GM06990 (cell line): ENCODE measurements at regions not wholly inside any gene's neighbourhood (a gene's known extent, or its start where the extent isn't known, plus 50 kb on each side); places are given as distances from the start of the nearest gene placed in this dataset.
"Not testable (repeated sequence)": the region's sequence is repeated elsewhere in the genome, so short reads cannot be mapped to it uniquely, and the experiment has no call there.

ENCODE experiments used
- DNase-seq: peaks from one replicate; pipeline ENCODE4 v3.0.0-alpha.2; 2011; ENCODE audit not compliant: insufficient read length; ENCODE audit errors: extremely low read depth
- H3K27me3 ChIP-seq: replicated peaks from 2 replicates; pipeline ENCODE4 v1.6.0; 2011; ENCODE audit warnings: low read length; ENCODE audit not compliant: control insufficient read depth, insufficient read depth
- H3K36me3 ChIP-seq: 2 replicates; pipeline ENCODE4 v1.5.1; 2011; ENCODE audit warnings: low read length; ENCODE audit not compliant: control insufficient read depth, insufficient read depth
- H3K4me3 ChIP-seq: replicated peaks from 2 replicates; pipeline ENCODE4 v1.5.1; 2011; ENCODE audit warnings: low read depth, mild to moderate bottlenecking, control low read depth, low read length
- TF ChIP-seq, protein P1 (sequence below): IDR thresholded peaks from 2 replicates; pipeline ENCODE4 v1.5.1; 2011; ENCODE audit warnings: low read length, control low read depth, mild to moderate bottlenecking, inconsistent platforms; ENCODE audit not compliant: insufficient read depth, poor library complexity, severe bottlenecking

DNA sequence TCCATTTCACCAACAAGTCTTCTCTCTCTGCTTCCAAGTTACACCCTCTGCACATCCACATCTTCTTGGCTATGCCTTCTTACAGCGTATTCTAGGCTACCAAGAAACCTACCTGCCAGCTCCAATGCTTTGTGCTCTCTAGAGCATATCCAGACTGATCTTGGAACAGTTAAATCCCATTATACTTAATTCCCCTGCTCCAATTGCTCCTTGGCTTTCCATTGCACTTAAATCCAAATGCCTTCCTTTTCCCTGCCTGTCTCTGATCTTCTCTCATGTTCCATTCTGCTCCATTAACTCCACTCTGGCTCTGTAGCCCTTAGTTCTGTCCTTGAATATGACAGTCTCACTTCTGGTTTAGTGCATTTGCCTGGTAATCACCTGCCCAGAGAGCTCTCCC is 322.4 kb downstream of the LRRC70 start:
- Histone ChIP-seq H3K27me3 (no peaks in the 10 kb centered on the region), H3K36me3 (no peaks in the 10 kb centered on the region), H3K4me3 (no peak overlapping the region)
- DNase-seq, result no peak
- TF ChIP-seq, protein P1, sequence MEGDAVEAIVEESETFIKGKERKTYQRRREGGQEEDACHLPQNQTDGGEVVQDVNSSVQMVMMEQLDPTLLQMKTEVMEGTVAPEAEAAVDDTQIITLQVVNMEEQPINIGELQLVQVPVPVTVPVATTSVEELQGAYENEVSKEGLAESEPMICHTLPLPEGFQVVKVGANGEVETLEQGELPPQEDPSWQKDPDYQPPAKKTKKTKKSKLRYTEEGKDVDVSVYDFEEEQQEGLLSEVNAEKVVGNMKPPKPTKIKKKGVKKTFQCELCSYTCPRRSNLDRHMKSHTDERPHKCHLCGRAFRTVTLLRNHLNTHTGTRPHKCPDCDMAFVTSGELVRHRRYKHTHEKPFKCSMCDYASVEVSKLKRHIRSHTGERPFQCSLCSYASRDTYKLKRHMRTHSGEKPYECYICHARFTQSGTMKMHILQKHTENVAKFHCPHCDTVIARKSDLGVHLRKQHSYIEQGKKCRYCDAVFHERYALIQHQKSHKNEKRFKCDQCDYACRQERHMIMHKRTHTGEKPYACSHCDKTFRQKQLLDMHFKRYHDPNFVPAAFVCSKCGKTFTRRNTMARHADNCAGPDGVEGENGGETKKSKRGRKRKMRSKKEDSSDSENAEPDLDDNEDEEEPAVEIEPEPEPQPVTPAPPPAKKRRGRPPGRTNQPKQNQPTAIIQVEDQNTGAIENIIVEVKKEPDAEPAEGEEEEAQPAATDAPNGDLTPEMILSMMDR, result no peak

DNA sequence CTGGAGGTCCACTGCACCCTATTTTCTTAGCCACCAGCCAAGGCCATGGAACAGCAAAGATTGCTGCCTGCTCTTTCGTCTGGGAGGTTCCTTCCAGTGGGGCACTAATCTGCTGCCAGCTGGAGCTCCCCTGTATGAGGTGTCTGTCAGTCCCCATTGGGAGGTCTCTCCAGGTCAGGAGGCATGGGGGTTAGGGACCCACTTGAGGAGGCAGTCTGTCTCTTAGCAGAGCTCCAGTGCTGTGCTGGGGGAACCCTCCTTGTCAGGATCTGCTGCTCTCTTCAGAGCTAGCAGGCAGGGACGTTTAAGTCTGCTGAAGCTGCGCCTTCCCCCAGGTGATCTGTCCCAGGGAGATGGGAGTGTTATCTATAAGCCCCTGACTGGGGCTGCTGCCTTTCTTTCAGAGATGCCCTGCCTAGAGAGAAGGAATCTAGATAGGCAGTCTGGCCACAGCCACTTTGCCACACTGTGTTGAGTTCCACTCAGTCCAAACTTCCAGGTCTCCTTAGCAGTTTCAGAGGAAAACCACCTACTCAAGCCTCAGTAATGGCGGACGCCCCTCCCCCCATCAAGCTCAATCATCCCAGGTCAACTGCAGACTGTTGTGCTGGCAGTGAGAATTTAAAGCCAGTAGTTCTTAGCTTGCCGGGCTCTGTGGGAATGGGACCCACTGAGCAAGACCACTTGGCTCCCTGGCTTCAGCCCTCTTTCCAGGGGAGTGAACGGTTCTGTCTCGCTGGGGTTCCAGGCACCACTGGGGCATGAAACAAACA is 317.7 kb downstream of the LRRC70 start:
- Histone ChIP-seq H3K36me3 (no peaks in the 10 kb centered on the region), H3K27me3 (no peaks in the 10 kb centered on the region), H3K4me3 (no peak overlapping the region)
- no peak for DNase-seq
- TF ChIP-seq, protein P1, result no peak

DNA sequence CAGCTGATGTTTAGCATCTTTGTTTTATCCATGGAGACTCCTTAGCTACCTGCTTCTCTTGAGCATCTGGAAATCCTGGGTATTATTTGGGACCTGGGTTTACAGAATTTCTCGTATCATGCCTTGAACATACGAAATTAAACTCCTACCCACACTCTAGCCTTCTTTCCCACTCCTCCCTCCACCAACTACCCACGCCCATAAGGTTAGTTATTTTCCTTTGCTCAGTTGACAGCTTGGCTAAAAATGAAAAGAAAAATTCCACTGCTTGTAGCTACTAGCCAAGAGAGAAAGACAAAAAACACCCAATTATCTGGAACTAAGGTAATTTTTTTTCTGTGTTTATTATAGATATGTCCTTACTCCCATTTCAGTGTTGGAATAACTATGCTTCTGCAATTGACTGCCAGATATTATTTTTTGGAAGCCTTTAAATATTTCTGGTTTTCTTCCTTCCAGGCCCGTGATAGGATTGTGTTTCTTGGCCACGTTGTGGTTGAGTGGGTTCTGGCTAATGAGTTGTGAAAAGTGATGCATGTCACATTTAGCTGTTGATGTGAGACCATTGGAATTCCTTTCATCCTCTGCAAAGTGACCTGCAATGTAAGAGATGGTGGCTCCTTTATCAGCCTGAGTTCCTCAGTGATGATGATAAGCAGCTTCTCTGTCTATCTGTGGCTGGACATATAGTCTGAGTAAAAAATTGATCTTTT is 308.1 kb downstream of the LRRC70 start:
- TF ChIP-seq, protein P1, result no peak
- DNase-seq, result no peak
- no peaks in the 10 kb centered on the region for H3K36me3 ChIP-seq
- no peaks in the 10 kb centered on the region for H3K27me3 ChIP-seq
- no peak overlapping the region for H3K4me3 ChIP-seq

DNA sequence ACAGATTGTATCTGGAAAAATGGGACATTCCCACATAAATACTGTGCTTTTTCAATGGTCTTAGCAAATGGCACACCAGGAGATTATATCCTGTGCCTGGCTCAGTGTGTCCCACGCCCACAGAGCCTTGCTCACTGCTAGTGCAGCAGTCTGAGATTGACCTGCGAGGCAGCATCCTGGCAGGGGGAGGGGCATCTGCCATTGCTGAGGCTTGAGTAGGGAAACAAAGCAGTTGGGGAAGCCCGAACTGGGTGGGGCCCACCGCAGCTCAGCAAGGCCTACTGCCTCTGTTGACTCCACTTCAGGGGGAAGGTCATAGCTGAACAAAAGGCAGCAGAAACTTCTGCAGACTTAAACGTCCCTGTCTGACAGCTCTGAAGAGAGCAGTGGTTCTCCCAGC is 258.7 kb downstream of the LRRC70 start:
- H3K4me3 ChIP-seq, DNase-seq, H3K36me3 ChIP-seq: not testable (repeated sequence)

DNA sequence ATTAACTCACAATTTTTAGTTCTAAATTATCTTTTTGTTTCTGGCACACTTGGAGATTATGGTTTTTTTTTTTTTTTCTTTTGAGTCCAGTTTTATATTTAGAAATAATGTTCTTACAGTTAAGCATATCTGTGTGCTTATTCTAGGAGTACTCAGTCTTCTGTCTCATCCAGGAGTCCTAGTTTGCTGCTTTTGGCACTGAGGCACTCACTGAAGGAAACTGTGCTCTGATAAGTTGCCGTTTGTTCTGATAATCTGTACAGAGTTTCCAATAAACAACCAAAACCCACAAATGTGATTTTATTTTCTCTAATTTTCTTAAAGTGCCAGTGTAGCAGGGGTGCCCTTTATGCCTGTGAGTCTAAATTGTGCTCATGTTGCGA is 251.0 kb downstream of the LRRC70 start:
- Histone ChIP-seq H3K4me3 (no peak overlapping the region), H3K27me3 (no peaks in the 10 kb centered on the region), H3K36me3 (no peaks in the 10 kb centered on the region)
- no peak for DNase-seq
- TF ChIP-seq, protein P1, result no peak

More for the DNA sequence above, 258.7 kb downstream of the LRRC70 start:
- H3K27me3 ChIP-seq, result not testable (repeated sequence)

DNA sequence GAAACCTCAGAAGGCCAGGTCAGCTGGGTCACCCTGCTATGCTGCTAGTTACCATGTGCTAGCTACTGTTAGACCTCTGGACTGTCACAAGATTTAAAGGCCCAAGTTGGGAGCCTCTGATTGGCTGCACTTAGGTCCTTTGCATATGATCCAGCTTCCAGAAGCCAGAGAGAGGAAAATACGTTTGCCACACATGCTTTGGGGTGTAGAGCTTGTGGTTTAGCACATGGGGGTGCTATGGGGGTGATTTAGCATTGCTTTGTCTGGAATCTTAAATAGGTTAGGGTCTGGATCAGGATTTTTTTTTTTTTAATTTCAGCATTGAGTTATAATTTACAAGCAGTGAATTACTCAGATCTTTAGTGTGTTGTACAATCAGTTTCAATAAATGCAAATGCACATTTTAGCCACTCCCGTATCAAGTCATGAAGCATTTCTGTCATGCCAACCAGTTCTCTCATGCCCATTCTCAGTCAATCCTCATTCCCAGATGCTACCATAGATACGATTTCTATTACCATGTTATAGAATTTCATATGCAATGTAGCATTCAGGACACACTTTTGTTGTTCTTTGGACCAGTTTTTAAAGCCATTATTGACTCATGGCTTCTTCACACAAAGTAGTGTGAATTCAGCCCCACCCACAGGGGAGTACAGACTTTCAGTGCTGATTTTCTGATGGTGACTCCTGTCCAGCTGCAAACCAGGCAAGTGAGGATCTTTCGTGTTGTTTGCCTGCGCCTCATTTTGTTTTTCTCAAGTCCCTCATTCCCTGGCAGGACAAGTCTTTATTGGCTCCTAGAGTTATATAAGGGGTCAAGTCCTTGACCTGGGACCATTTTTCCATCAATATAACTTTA is 250.4 kb downstream of the LRRC70 start:
- TF ChIP-seq, protein P1, result no peak
- no peak for DNase-seq
- H3K4me3 ChIP-seq, result no peak overlapping the region
- H3K36me3 ChIP-seq, result no peaks in the 10 kb centered on the region
- no peaks in the 10 kb centered on the region for H3K27me3 ChIP-seq
